ENCODE measurements at regions not wholly inside any gene's neighbourhood (a gene's known extent, or its start where the extent isn't known, plus 50 kb on each side); places are given as distances from the start of the nearest gene placed in this dataset.

GRCh38 chr6:68372991-68373390, 262.1 kb upstream of the ADGRB3 start:
- no peaks in the 10 kb centered on the region for H3K79me2 ChIP-seq (ENCODE audit: control insufficient read depth, insufficient read depth, low read length)
- RAD21 ChIA-PET (ENCODE audit: unreplicated experiment): no interaction called here
- no peak overlapping the region for H3K9ac ChIP-seq (ENCODE audit: control insufficient read depth, insufficient read depth, low read length)
- H3K4me1 ChIP-seq (ENCODE audit: control insufficient read depth, insufficient read depth, low read length): no peaks in the 10 kb centered on the region
- intact Hi-C loops (cut with micrococcal nuclease; ENCODE audit: unreplicated experiment) (no loop called here), in situ Hi-C loops (cut with MboI) (no loop called here)
- H3K27ac ChIP-seq (ENCODE audit: control insufficient read depth, insufficient read depth): no peak overlapping the region
- H3K27me3 ChIP-seq (replicated peaks in 1 of 2; ENCODE audit: control insufficient read depth in 2 of 2, insufficient read depth in 2 of 2, low read length in 1 of 2): no peaks in the 10 kb centered on the region
- TF ChIP-seq NR2C1 (IDR thresholded peaks at IDR 0.05): no peak
- DNase-seq (ENCODE audit: low read depth, low spot score): no peak
- H3K4me2 ChIP-seq (ENCODE audit: control insufficient read depth, insufficient read depth): no peak overlapping the region
- H2AFZ ChIP-seq (ENCODE audit: control insufficient read depth, low read depth, low read length): no peak overlapping the region
- no peak overlapping the region for H3K4me3 ChIP-seq
- ATAC-seq: no peak
- no peak for FAIRE-seq
- H4K20me1 ChIP-seq (ENCODE audit: control insufficient read depth, insufficient read depth): no peaks in the 10 kb centered on the region
- CTCF ChIA-PET: no interaction called here
- BruUV-seq (replicated peaks): no TSS peak
- SMC1A ChIA-PET (ENCODE audit: uncharacterized antibody, unreplicated experiment): no interaction called here
- no peaks in the 10 kb centered on the region for H3K9me3 ChIP-seq (replicated peaks; ENCODE audit: control insufficient read depth, insufficient read depth, low read length)
- POLR2A ChIA-PET: no interaction called here
- no peaks in the 10 kb centered on the region for H3K36me3 ChIP-seq (ENCODE audit: control insufficient read depth in 2 of 2, insufficient read depth in 2 of 2, low read length in 1 of 2)
- 25% methylated on average over 5 of the region's 5 CpGs for WGBS (ENCODE audit: insufficient coverage, insufficient replicate concordance, low lambda C conversion rate, missing lambda C conversion rate)

GRCh38 chr6:68368845-68369244, 266.2 kb upstream of the ADGRB3 start:
- CTCF ChIA-PET: no interaction called here
- in situ Hi-C loops (cut with MboI) (no loop called here), intact Hi-C loops (cut with micrococcal nuclease; ENCODE audit: unreplicated experiment) (no loop called here)
- Histone ChIP-seq H3K27me3 (replicated peaks in 1 of 2; ENCODE audit: control insufficient read depth in 2 of 2, insufficient read depth in 2 of 2, low read length in 1 of 2) (no peaks in the 10 kb centered on the region), H3K36me3 (ENCODE audit: control insufficient read depth in 2 of 2, insufficient read depth in 2 of 2, low read length in 1 of 2) (no peaks in the 10 kb centered on the region), H3K79me2 (ENCODE audit: control insufficient read depth, insufficient read depth, low read length) (no peaks in the 10 kb centered on the region), H3K9me3 (replicated peaks; ENCODE audit: control insufficient read depth, insufficient read depth, low read length) (no peaks in the 10 kb centered on the region), H3K4me2 (ENCODE audit: control insufficient read depth, insufficient read depth) (no peak overlapping the region), H3K4me1 (ENCODE audit: control insufficient read depth, insufficient read depth, low read length) (no peaks in the 10 kb centered on the region), H4K20me1 (ENCODE audit: control insufficient read depth, insufficient read depth) (no peaks in the 10 kb centered on the region), H3K9ac (ENCODE audit: control insufficient read depth, insufficient read depth, low read length) (no peak overlapping the region), H3K27ac (ENCODE audit: control insufficient read depth, insufficient read depth) (no peak overlapping the region), H3K4me3 (no peak overlapping the region), H2AFZ (ENCODE audit: control insufficient read depth, low read depth, low read length) (no peak overlapping the region)
- POLR2A ChIA-PET: no interaction called here
- SMC1A ChIA-PET (ENCODE audit: uncharacterized antibody, unreplicated experiment): interaction anchor here (0.8 to 1.7 kb wide), 2 partner anchors 12 to 28 kb away, joined by 3 to 4 read pairs; no protein-coding TSS in a partner anchor
- RAD21 ChIA-PET (ENCODE audit: unreplicated experiment): no interaction called here
- no TSS peak for BruUV-seq (replicated peaks)
- DNase-seq (ENCODE audit: low read depth, low spot score) (no peak), FAIRE-seq (no peak), ATAC-seq (no peak)
- TF ChIP-seq E2F4 (IDR thresholded peaks at IDR 0.05; ENCODE audit: low read depth, low read length) (no peak), EZH2 (IDR thresholded peaks at IDR 0.05; ENCODE audit: borderline replicate concordance, control insufficient read depth, low read depth, low read length) (no peak), MAX (IDR thresholded peaks at IDR 0.05; ENCODE audit: low read depth, low read length) (no peak), NR2C2 (IDR thresholded peaks at IDR 0.05; ENCODE audit: borderline replicate concordance, control insufficient read depth, insufficient read length, low read depth) (no peak), SMARCA5 (IDR thresholded peaks at IDR 0.05) (no peak), CREB1 (IDR thresholded peaks at IDR 0.05; ENCODE audit: low read depth) (no peak), E4F1 (IDR thresholded peaks at IDR 0.05; ENCODE audit: borderline replicate concordance, partially characterized antibody) (no peak), BCL3 (IDR thresholded peaks at IDR 0.05; ENCODE audit: borderline replicate concordance, insufficient read depth, low read depth, low read length, poor library complexity, severe bottlenecking) (no peak)
- WGBS (ENCODE audit: insufficient coverage, insufficient replicate concordance, low lambda C conversion rate, missing lambda C conversion rate): 4% methylated on average over 1 of the region's 1 CpG
